Transverse colon (tissue), 4 donors: ENCODE measurements at regions not wholly inside any gene's neighbourhood (a gene's known extent, or its start where the extent isn't known, plus 50 kb on each side); places are given as distances from the start of the nearest gene placed in this dataset.

Source experiments
- DNase-seq: peaks from one replicate; pipeline ENCODE4 v3.0.0-alpha.2; 2019
- H3K27ac ChIP-seq, 4 donors: fragments of 200-600 bp; sonication (generic); 2 replicates each; pipeline ENCODE4 v1.5.1; 2016 to 2018; ENCODE audit warnings: inconsistent platforms in 4 of 4
- H3K27me3 ChIP-seq: fragments of 200-600 bp; sonication (generic); 2 replicates; pipeline ENCODE4 v1.5.1; 2017; ENCODE audit warnings: inconsistent platforms
- H3K36me3 ChIP-seq, 4 donors: fragments of 200-600 bp; sonication (generic); 2 replicates each; pipeline ENCODE4 v1.5.1; 2017 to 2019; ENCODE audit warnings: inconsistent platforms in 4 of 4
- H3K4me1 ChIP-seq, 4 donors: fragments of 200-600 bp; sonication (generic); 2 replicates each; pipeline ENCODE4 v1.5.1; 2017 to 2020; ENCODE audit warnings: inconsistent platforms in 4 of 4
- H3K4me3 ChIP-seq, 4 donors: fragments of 200-600 bp; sonication (generic); 1 replicate in 1 of 4; 2 replicates in 3 of 4; pipeline versions ENCODE4 v1.5.1 to v1.6.1; 2017 to 2019; ENCODE audit warnings: inconsistent platforms in 4 of 4
- H3K9me3 ChIP-seq, 2 donors: fragments of 200-600 bp; sonication (generic); 2 replicates each; pipeline ENCODE4 v1.5.1; 2017 to 2019; ENCODE audit warnings: inconsistent platforms in 2 of 2
- EP300 ChIP-seq: sonication (generic); formaldehyde crosslinking; IDR thresholded peaks from one replicate; pipeline ENCODE4 v1.6.1; 2017; ENCODE audit warnings: antibody characterized with exemption, low read depth
- POLR2A ChIP-seq: fragments of 450-650 bp; IDR thresholded peaks from one replicate; pipeline ENCODE4 v1.6.1; 2016; ENCODE audit warnings: antibody characterized with exemption, mild to moderate bottlenecking, moderate library complexity
- POLR2AphosphoS5 ChIP-seq, 3 donors: sonication (generic); formaldehyde crosslinking; IDR thresholded peaks; one replicate each; pipeline ENCODE4 v1.6.1; 2016; ENCODE audit warnings: antibody characterized with exemption in 3 of 3
- WGBS, 2 donors: methylation state at CpG; one replicate each; pipeline ENCODE4 v1.1.5; 2018; ENCODE audit warnings: low coverage in 1 of 2; 5-methylcytosine and 5-hydroxymethylcytosine counted together
- in situ Hi-C, 4 donors: fragments of 200-750 bp; cut with MboI; loops; one replicate each; pipeline versions ENCODE4 v1.15.0 to v1.15.1; 2017; ENCODE audit warnings: low sequenced_read_pairs in 3 of 4, low pct_ligation_motif_present in 1 of 4, low pct_unique_long_range_greater_than_20kb in 1 of 4
- intact Hi-C: fragments of 100-400 bp; cut with DNase I; formaldehyde crosslinking; loops from one replicate; pipeline ENCODE4 v1.15.1; 2023; ENCODE audit warnings: low total_unique reads
- TF ChIP-seq, protein P1 (sequence below), 5 experiments: fragments of 200-600 bp in 3 of 5; fragments of 450-650 bp in 2 of 5; sonication (generic) in 3 of 5; IDR thresholded peaks; 1 replicate in 2 of 5; 2 replicates in 3 of 5; pipeline ENCODE4 v1.5.1; 2016 to 2017; ENCODE audit warnings: antibody characterized with exemption in 5 of 5, inconsistent platforms in 3 of 5, mild to moderate bottlenecking in 2 of 5, moderate library complexity in 1 of 5

GRCh38 chr10:8402576-8402975, 348.1 kb downstream of the GATA3 start:
- DNase-seq = no peak
- Histone ChIP-seq H3K4me1 (no peaks in the 10 kb centered on the region), H3K36me3 (no peaks in the 10 kb centered on the region), H3K27ac (no peak overlapping the region), H3K27me3 (no peaks in the 10 kb centered on the region), H3K4me3 (no peak overlapping the region), H3K9me3 (no peaks in the 10 kb centered on the region)
- in situ Hi-C loops (no loop called here), intact Hi-C loops (no loop called here)
- 45 to 46% methylated on average over 3 to 4 of the region's 4 CpGs for WGBS, 2 donors
- TF ChIP-seq EP300 = no peak

DNA sequence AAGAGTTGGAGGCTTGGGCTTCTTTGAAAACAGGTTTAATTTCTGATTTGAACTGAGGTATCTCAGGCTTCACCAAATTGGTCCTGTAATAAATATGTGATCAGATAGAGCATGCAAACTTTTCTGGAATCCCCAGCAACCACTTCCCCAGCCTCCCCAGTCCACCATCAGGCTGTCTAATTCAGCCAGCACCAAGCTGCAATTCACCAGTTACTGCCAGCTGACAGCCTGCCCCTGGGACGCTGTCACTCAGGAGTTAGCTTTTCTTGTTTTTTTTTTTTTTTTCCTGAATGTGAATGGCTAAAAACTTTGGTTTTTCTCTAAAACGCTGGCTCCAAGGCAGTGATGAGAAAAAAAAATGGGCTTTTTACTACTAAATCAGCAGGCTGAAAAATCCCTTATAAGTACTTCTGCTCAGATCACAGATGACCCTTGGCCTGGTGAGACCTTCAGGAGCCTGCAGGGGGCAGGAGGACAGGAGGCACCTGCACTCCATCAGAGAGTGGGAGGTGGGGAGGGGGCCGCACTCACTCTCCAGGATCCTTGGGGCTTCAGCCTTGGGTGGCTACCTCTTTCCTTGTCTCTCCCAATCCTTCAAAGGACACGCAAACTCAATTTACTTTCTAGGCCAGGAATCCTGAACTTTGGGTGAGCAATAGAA, 349.4 kb downstream of the GATA3 start:
- WGBS, 2 donors = 60 to 77% methylated on average over 3 to 4 of the region's 4 CpGs
- in situ Hi-C loops = no loop called here
- no peak overlapping the region for H3K27ac ChIP-seq

DNA sequence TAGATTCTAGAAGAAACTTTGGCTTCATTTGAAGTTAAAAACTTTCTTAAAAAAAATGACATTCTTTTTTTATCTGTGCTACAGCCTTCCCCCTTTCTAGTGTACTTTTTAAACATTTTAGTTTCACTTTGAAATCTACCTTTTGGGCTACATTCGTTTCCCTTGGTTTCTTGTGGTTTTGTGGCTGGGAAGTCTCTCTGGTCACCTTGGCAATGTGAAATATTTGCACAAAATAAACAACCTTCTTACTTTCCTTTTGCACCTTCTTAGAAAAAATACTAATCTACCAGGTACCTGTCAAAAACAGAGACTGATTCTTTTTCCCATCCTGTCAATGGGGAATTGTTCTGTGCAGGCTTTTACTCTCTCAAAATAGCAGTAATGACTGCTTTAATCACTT, 350.2 kb downstream of the GATA3 start:
- Histone ChIP-seq H3K27ac (no peak overlapping the region), H3K9me3 (no peaks in the 10 kb centered on the region), H3K27me3 (no peaks in the 10 kb centered on the region), H3K4me1 (no peaks in the 10 kb centered on the region), H3K4me3 (no peak overlapping the region), H3K36me3 (no peaks in the 10 kb centered on the region)
- WGBS, 2 donors = 11 to 20% methylated on average over 1 of the region's 1 CpG
- TF ChIP-seq, protein P1, sequence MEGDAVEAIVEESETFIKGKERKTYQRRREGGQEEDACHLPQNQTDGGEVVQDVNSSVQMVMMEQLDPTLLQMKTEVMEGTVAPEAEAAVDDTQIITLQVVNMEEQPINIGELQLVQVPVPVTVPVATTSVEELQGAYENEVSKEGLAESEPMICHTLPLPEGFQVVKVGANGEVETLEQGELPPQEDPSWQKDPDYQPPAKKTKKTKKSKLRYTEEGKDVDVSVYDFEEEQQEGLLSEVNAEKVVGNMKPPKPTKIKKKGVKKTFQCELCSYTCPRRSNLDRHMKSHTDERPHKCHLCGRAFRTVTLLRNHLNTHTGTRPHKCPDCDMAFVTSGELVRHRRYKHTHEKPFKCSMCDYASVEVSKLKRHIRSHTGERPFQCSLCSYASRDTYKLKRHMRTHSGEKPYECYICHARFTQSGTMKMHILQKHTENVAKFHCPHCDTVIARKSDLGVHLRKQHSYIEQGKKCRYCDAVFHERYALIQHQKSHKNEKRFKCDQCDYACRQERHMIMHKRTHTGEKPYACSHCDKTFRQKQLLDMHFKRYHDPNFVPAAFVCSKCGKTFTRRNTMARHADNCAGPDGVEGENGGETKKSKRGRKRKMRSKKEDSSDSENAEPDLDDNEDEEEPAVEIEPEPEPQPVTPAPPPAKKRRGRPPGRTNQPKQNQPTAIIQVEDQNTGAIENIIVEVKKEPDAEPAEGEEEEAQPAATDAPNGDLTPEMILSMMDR (IDR thresholded peaks at IDR 0.05) = no peak
- TF ChIP-seq POLR2AphosphoS5 (IDR thresholded peaks at IDR 0.05) (no peak), POLR2A (no peak), EP300 (no peak)
- DNase-seq = no peak
- in situ Hi-C loops = no loop called here
- intact Hi-C loops = no loop called here

More for the DNA sequence above, 349.4 kb downstream of the GATA3 start:
- no peaks in the 10 kb centered on the region for H3K9me3 ChIP-seq
- no peaks in the 10 kb centered on the region for H3K27me3 ChIP-seq
- DNase-seq = no peak
- TF ChIP-seq POLR2A = no peak
- TF ChIP-seq EP300 = no peak
- TF ChIP-seq POLR2AphosphoS5 (IDR thresholded peaks at IDR 0.05) = no peak
- TF ChIP-seq, protein P1 (IDR thresholded peaks at IDR 0.05) = no peak
- H3K36me3 ChIP-seq = no peaks in the 10 kb centered on the region
- no peaks in the 10 kb centered on the region for H3K4me1 ChIP-seq
- intact Hi-C loops = no loop called here
- H3K4me3 ChIP-seq = no peak overlapping the region

- no peaks in the 10 kb centered on the region for H3K4me1 ChIP-seq
- intact Hi-C loops (no loop called here), in situ Hi-C loops (no loop called here)
- H3K4me3 ChIP-seq = no peak overlapping the region
- no peaks in the 10 kb centered on the region for H3K36me3 ChIP-seq
- no peaks in the 10 kb centered on the region for H3K9me3 ChIP-seq
- 70 to 74% methylated on average over 2 to 6 of the region's 6 CpGs for WGBS, 2 donors
- DNase-seq = no peak
- no peak overlapping the region for H3K27ac ChIP-seq
- TF ChIP-seq POLR2AphosphoS5 (IDR thresholded peaks at IDR 0.05) (no peak), EP300 (no peak), POLR2A (no peak)
- TF ChIP-seq, protein P1 (IDR thresholded peaks at IDR 0.05) = no peak
- no peaks in the 10 kb centered on the region for H3K27me3 ChIP-seq
Observed at GRCh38 chr10:8405596-8405995, 351.1 kb downstream of the GATA3 start.

- no peak for DNase-seq
- intact Hi-C loops = no loop called here
- in situ Hi-C loops = no loop called here
Observed at GRCh38 chr10:8407501-8408021, 353.1 kb downstream of the GATA3 start.

More at GRCh38 chr10:8407501-8408021, 353.1 kb downstream of the GATA3 start:
- TF ChIP-seq, protein P1 (IDR thresholded peaks at IDR 0.05) = no peak
- TF ChIP-seq EP300 (no peak), POLR2A (no peak), POLR2AphosphoS5 (IDR thresholded peaks at IDR 0.05) (no peak)
- Histone ChIP-seq H3K27me3 (no peaks in the 10 kb centered on the region), H3K4me1 (no peaks in the 10 kb centered on the region), H3K36me3 (no peaks in the 10 kb centered on the region), H3K9me3 (no peaks in the 10 kb centered on the region), H3K4me3 (no peak overlapping the region), H3K27ac (no peak overlapping the region)
